ENCODE measurements at regions not wholly inside any gene's neighbourhood (a gene's known extent, or its start where the extent isn't known, plus 50 kb on each side); places are given as distances from the start of the nearest gene placed in this dataset.

GRCh38 chr1:222283147-222283768 lies 264.6 kb downstream of the HHIPL2 start:
- H3K56ac ChIP-seq (ENCODE audit: insufficient read length, low read depth, low read length), result no peak overlapping the region
- H2AK5ac ChIP-seq (ENCODE audit: insufficient read length, low read length), result no peak overlapping the region
- H3K27ac Mint-ChIP-seq, result no peak overlapping the region; a peak in 1 of 7 replicates
- H2BK20ac ChIP-seq (ENCODE audit: low read depth, low read length, poor library complexity, severe bottlenecking), result no peak overlapping the region
- no peak overlapping the region for H2BK5ac ChIP-seq (ENCODE audit: insufficient read length, low read length)
- H3K27me3 Mint-ChIP-seq (ENCODE audit: low read depth), result no peaks in the 10 kb centered on the region; the same call in 1 of the 2 replicates
- H3K79me1 ChIP-seq (ENCODE audit: insufficient read depth, low read depth, low read length, poor library complexity, severe bottlenecking), result no peaks in the 10 kb centered on the region
- no peak overlapping the region for H4K5ac ChIP-seq (ENCODE audit: insufficient read length, low read depth, low read length)
- no peak overlapping the region for H3K14ac ChIP-seq (ENCODE audit: insufficient read depth, low read length)
- H4K91ac ChIP-seq (ENCODE audit: insufficient read length, low read depth, low read length), result no peak overlapping the region
- TF ChIP-seq CTCF (conservative IDR thresholded peaks at IDR 0.05), result no peak
- H2BK15ac ChIP-seq (ENCODE audit: low read depth, low read length), result no peak overlapping the region
- H3K27ac ChIP-seq (ENCODE audit: insufficient read length, low read depth, low read length), result no peak overlapping the region
- no peaks in the 10 kb centered on the region for H3K27me3 ChIP-seq (ENCODE audit: insufficient read depth, low read length)
- H2AFZ ChIP-seq (ENCODE audit: low read length), result no peak overlapping the region
- H4K8ac ChIP-seq (replicated peaks; ENCODE audit: insufficient read length, low read depth, low read length), result no peak overlapping the region
- H3K4me1 ChIP-seq (ENCODE audit: insufficient read depth, low read length), result no peaks in the 10 kb centered on the region
- H3K4me2 ChIP-seq (ENCODE audit: insufficient read depth, insufficient read length, low read length), result no peak overlapping the region
- no peaks in the 10 kb centered on the region for H3K23me2 ChIP-seq (ENCODE audit: insufficient read length, low read depth, low read length, poor library complexity, severe bottlenecking)
- no peaks in the 10 kb centered on the region for H4K20me1 ChIP-seq (ENCODE audit: control insufficient read depth, insufficient read depth, insufficient read length)
- H3K9me3 ChIP-seq (ENCODE audit: control insufficient read depth, low read depth, low read length), result no peaks in the 10 kb centered on the region
- H3K18ac ChIP-seq (ENCODE audit: insufficient read length, low read depth, low read length), result no peak overlapping the region
- H3K4ac ChIP-seq (ENCODE audit: low read depth, low read length), result no peak overlapping the region
- no peak overlapping the region for H3K9ac ChIP-seq (ENCODE audit: extremely low read depth, insufficient read length, low read length)
- no peak overlapping the region for H2BK12ac ChIP-seq (ENCODE audit: insufficient read length, low read depth, low read length)
- no CpG with 5 or more reads among the region's 4 CpGs for WGBS (ENCODE audit: extremely low coverage, insufficient read length, low lambda C conversion rate)
- peaks cover 2 to 3% of the 10 kb centered on the region in 2 experiments; a peak in 3 of 5 replicates for H3K9me3 Mint-ChIP-seq
- DNase-seq, result no peak
- no peak overlapping the region for H3T11ph ChIP-seq (ENCODE audit: low read length)
- no peaks in the 10 kb centered on the region for H3K4me1 Mint-ChIP-seq
- no peak overlapping the region for H3K4me3 Mint-ChIP-seq
- H3K79me2 ChIP-seq (ENCODE audit: insufficient read depth, low read length), result no peaks in the 10 kb centered on the region
- no peaks in the 10 kb centered on the region for H3K36me3 Mint-ChIP-seq (ENCODE audit: insufficient read depth in 1 of 3, low read depth in 3 of 3)
- H3K23ac ChIP-seq (ENCODE audit: insufficient read length, low read depth, low read length), result no peak overlapping the region
- H2BK120ac ChIP-seq (ENCODE audit: low read depth, low read length, poor library complexity, severe bottlenecking), result no peak overlapping the region
